WTC11 (cell line): ENCODE measurements at regions not wholly inside any gene's neighbourhood (a gene's known extent, or its start where the extent isn't known, plus 50 kb on each side); places are given as distances from the start of the nearest gene placed in this dataset.

Source experiments
- ATAC-seq: fragments of 200-7000 bp; cut with Tn5 transposase; 2 replicates; pipeline ENCODE4 v1.10.0; 2021; ENCODE audit warnings: mild to moderate bottlenecking, moderate library complexity
- CTCF ChIA-PET: fragments of 300-600 bp; sonication (Branson Sonifier 250); formaldehyde crosslinking; loops from one replicate; lab custom pipeline; 2021; ENCODE audit warnings: antibody characterized with exemption; lab: Charles Lee
- POLR2A ChIA-PET: fragments of 350-600 bp; sonication (Branson Sonifier 250); formaldehyde crosslinking; loops from one replicate; lab custom pipeline; 2021; ENCODE audit warnings: antibody characterized with exemption; lab: Charles Lee
- DNase-seq: peaks from one replicate; pipeline ENCODE4 v3.0.0; 2021; ENCODE audit warnings: low spot score
- H3K27ac Mint-ChIP-seq: 2 replicates; pipeline ENCODE4 v1.8.0; 2021; ENCODE audit warnings: mixed read lengths
- H3K27me3 Mint-ChIP-seq: 2 replicates; pipeline ENCODE4 v1.8.0; 2021; ENCODE audit warnings: low read depth, mild to moderate bottlenecking, moderate library complexity, mixed read lengths
- H3K36me3 Mint-ChIP-seq: 2 replicates; pipeline ENCODE4 v1.8.0; 2021; ENCODE audit warnings: mixed read lengths
- H3K4me1 Mint-ChIP-seq: 2 replicates; pipeline ENCODE4 v1.8.0; 2022; ENCODE audit warnings: mixed read lengths
- H3K4me3 Mint-ChIP-seq: 2 replicates; pipeline ENCODE4 v1.8.0; 2021; ENCODE audit warnings: mild to moderate bottlenecking, moderate library complexity, mixed read lengths
- H3K9me3 Mint-ChIP-seq: 2 replicates; pipeline ENCODE4 v1.8.0; 2021; ENCODE audit warnings: mixed read lengths
- AFF4 ChIP-seq: sonication (generic); formaldehyde crosslinking; IDR thresholded peaks from 2 replicates; pipeline ENCODE4 v1.8.1; 2023; ENCODE audit warnings: mild to moderate bottlenecking, missing genetic modification reagents, borderline replicate concordance
- ATF1 ChIP-seq: sonication (generic); formaldehyde crosslinking; IDR thresholded peaks from 2 replicates; pipeline ENCODE4 v1.8.1; 2023; ENCODE audit warnings: mild to moderate bottlenecking, moderate library complexity, missing genetic modification reagents
- GABPB1 ChIP-seq: sonication (generic); formaldehyde crosslinking; IDR thresholded peaks from 2 replicates; pipeline ENCODE4 v1.8.1; 2023; ENCODE audit warnings: mild to moderate bottlenecking, missing genetic modification reagents
- GRHL2 ChIP-seq: fragments of 250-450 bp; sonication (Bioruptor Pico); IDR thresholded peaks from 2 replicates; pipeline ENCODE4 v1.8.0; 2022; ENCODE audit warnings: mild to moderate bottlenecking, moderate library complexity; ENCODE audit not compliant: insufficient replicate concordance, severe bottlenecking
- GTF2I ChIP-seq: fragments of 250-450 bp; sonication (Bioruptor Pico); conservative IDR thresholded peaks from 2 replicates; pipeline ENCODE4 v1.4.0; 2021; ENCODE audit warnings: mild to moderate bottlenecking
- MXD4 ChIP-seq: fragments of 250-450 bp; sonication (Bioruptor Pico); IDR thresholded peaks from 2 replicates; pipeline ENCODE4 v1.8.0; 2021; ENCODE audit warnings: mild to moderate bottlenecking, moderate library complexity, borderline replicate concordance
- NFATC4 ChIP-seq: fragments of 250-450 bp; sonication (Bioruptor Pico); IDR thresholded peaks from 2 replicates; pipeline ENCODE4 v1.9.0; 2021; ENCODE audit warnings: mild to moderate bottlenecking
- NR3C1 ChIP-seq: sonication (generic); formaldehyde crosslinking; conservative IDR thresholded peaks from 2 replicates; pipeline ENCODE4 v1.8.1; 2023; ENCODE audit warnings: low read depth, mild to moderate bottlenecking, missing genetic modification reagents
- PRRX2 ChIP-seq: fragments of 250-450 bp; sonication (Bioruptor Pico); IDR thresholded peaks from 2 replicates; pipeline ENCODE4 v1.8.0; 2021; ENCODE audit warnings: mild to moderate bottlenecking
- RELA ChIP-seq: sonication (generic); formaldehyde crosslinking; IDR thresholded peaks from 2 replicates; pipeline ENCODE4 v1.8.1; 2022; ENCODE audit warnings: missing genetic modification reagents, mild to moderate bottlenecking, borderline replicate concordance
- TEAD4 ChIP-seq: sonication (generic); formaldehyde crosslinking; IDR thresholded peaks from 2 replicates; pipeline ENCODE4 v1.8.0; 2022; ENCODE audit warnings: mild to moderate bottlenecking, missing genetic modification reagents
- ZNF281 ChIP-seq: sonication (generic); formaldehyde crosslinking; IDR thresholded peaks from 2 replicates; pipeline ENCODE4 v1.8.0; 2023; ENCODE audit warnings: mild to moderate bottlenecking, missing genetic modification reagents
- TF ChIP-seq, protein P1 (sequence below): fragments of 250-450 bp; sonication (Bioruptor Pico); IDR thresholded peaks from 2 replicates; pipeline ENCODE4 v2.1.2; 2022; ENCODE audit warnings: mild to moderate bottlenecking, moderate library complexity
- TF ChIP-seq, protein P2 (sequence below): sonication (generic); formaldehyde crosslinking; IDR thresholded peaks from 2 replicates; pipeline ENCODE4 v1.8.0; 2022; ENCODE audit warnings: mild to moderate bottlenecking, missing genetic modification reagents
- TF ChIP-seq, protein P3 (sequence below): sonication (generic); formaldehyde crosslinking; IDR thresholded peaks from 2 replicates; pipeline ENCODE4 v1.8.0; 2022; ENCODE audit warnings: mild to moderate bottlenecking, missing genetic modification reagents

DNA sequence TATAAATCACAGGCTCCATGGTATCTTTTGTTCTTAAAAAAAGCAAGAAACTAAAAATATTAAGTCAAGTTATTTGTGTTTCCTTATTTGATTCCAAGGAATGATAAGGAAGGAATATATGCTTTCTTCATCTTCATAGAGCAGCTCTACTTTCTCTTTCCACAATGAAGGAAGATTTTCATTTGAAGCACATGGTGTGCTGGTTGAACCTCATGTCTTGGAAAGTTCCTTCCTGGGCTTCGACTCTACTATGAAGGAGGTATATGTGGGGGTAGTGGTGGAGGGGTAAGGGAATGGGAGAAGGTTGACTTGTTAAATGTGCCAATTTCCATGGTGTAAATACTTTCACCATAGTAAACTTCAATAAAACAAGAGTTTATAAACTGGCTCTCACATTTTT, 698.0 kb downstream of the CETN3 start:
- 0 out of 2 replicates have a peak overlapping the region, but pooled peaks have one; percentile 9 for H3K27ac Mint-ChIP-seq
- H3K36me3 Mint-ChIP-seq, result 0 out of 2 replicates have a peak, but pooled peaks cover 5% of the 10 kb centered on the region
- peaks cover 13% of the 10 kb centered on the region for H3K9me3 Mint-ChIP-seq
- POLR2A ChIA-PET, result no interaction called here
- H3K4me1 Mint-ChIP-seq, result peaks cover 37% of the 10 kb centered on the region
- no peak overlapping the region for H3K4me3 Mint-ChIP-seq
- H3K27me3 Mint-ChIP-seq, result no peaks in the 10 kb centered on the region
- CTCF ChIA-PET, result no interaction called here
- no peak for TF ChIP-seq ZNF281
- no peak for TF ChIP-seq MXD4 (CRISPR knock-in tag)
- TF ChIP-seq, protein P1, sequence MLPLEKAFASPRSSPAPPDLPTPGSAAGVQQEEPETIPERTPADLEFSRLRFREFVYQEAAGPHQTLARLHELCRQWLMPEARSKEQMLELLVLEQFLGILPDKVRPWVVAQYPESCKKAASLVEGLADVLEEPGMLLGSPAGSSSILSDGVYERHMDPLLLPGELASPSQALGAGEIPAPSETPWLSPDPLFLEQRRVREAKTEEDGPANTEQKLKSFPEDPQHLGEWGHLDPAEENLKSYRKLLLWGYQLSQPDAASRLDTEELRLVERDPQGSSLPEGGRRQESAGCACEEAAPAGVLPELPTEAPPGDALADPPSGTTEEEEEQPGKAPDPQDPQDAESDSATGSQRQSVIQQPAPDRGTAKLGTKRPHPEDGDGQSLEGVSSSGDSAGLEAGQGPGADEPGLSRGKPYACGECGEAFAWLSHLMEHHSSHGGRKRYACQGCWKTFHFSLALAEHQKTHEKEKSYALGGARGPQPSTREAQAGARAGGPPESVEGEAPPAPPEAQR (CRISPR knock-in tag), result no peak
- DNase-seq (no peak), ATAC-seq (no peak)

- Mint-ChIP-seq H3K4me3 (no peak overlapping the region), H3K27ac (no peak overlapping the region), H3K4me1 (peaks cover 47% of the 10 kb centered on the region), H3K27me3 (no peaks in the 10 kb centered on the region), H3K36me3 (0 out of 2 replicates have a peak, but pooled peaks cover 5% of the 10 kb centered on the region), H3K9me3 (peaks cover 13% of the 10 kb centered on the region)
- POLR2A ChIA-PET, result no interaction called here
- ATAC-seq (no peak), DNase-seq (no peak)
- TF ChIP-seq GRHL2 (no peak), GABPB1 (no peak), PRRX2 (CRISPR knock-in tag) (no peak), GTF2I (CRISPR knock-in tag) (no peak), RELA (CRISPR knock-in tag) (no peak), TEAD4 (CRISPR knock-in tag) (no peak), ATF1 (CRISPR knock-in tag) (no peak), NFATC4 (CRISPR knock-in tag) (no peak), NR3C1 (CRISPR knock-in tag) (no peak), AFF4 (CRISPR knock-in tag) (no peak)
- TF ChIP-seq, protein P2, sequence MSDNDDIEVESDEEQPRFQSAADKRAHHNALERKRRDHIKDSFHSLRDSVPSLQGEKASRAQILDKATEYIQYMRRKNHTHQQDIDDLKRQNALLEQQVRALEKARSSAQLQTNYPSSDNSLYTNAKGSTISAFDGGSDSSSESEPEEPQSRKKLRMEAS (CRISPR knock-in tag), result no peak
- TF ChIP-seq, protein P3, sequence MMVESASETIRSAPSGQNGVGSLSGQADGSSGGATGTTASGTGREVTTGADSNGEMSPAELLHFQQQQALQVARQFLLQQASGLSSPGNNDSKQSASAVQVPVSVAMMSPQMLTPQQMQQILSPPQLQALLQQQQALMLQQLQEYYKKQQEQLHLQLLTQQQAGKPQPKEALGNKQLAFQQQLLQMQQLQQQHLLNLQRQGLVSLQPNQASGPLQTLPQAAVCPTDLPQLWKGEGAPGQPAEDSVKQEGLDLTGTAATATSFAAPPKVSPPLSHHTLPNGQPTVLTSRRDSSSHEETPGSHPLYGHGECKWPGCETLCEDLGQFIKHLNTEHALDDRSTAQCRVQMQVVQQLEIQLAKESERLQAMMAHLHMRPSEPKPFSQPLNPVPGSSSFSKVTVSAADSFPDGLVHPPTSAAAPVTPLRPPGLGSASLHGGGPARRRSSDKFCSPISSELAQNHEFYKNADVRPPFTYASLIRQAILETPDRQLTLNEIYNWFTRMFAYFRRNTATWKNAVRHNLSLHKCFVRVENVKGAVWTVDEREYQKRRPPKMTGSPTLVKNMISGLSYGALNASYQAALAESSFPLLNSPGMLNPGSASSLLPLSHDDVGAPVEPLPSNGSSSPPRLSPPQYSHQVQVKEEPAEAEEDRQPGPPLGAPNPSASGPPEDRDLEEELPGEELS (CRISPR knock-in tag), result no peak
- CTCF ChIA-PET, result no interaction called here
These were observed 699.5 kb downstream of the CETN3 start for GRCh38 chr5:89710006-89710405.
